CD4-positive, alpha-beta memory T cell (primary cell): ENCODE measurements at regions not wholly inside any gene's neighbourhood (a gene's known extent, or its start where the extent isn't known, plus 50 kb on each side); places are given as distances from the start of the nearest gene placed in this dataset.

Experiments used
- CTCF ChIA-PET: fragments of 350-600 bp; sonication (Branson Sonifier 250); formaldehyde crosslinking; loops from one replicate; lab custom pipeline; 2021; ENCODE audit warnings: inconsistent platforms; ENCODE audit not compliant: partially characterized antibody; lab: Charles Lee
- POLR2A ChIA-PET: fragments of 350-600 bp; sonication (Branson Sonifier 250); formaldehyde crosslinking; loops from one replicate; lab custom pipeline; 2021; ENCODE audit not compliant: partially characterized antibody; lab: Charles Lee
- DNase-seq, 5 donors: peaks; one replicate each; pipeline versions ENCODE4 v3.0.0 to v3.0.0-alpha.2; 2020 to 2022; ENCODE audit warnings: mixed read lengths in 1 of 5
- H3K27ac ChIP-seq: one replicate; pipeline ENCODE4 v1.7.0; 2013; ENCODE audit warnings: low read depth, low read length
- H3K27me3 ChIP-seq: 2 replicates; pipeline ENCODE4 v1.7.0; 2013; ENCODE audit warnings: mild to moderate bottlenecking, low read length, moderate library complexity; ENCODE audit not compliant: insufficient read depth
- H3K36me3 ChIP-seq: 2 replicates; pipeline ENCODE4 v1.7.0; 2013; ENCODE audit warnings: mild to moderate bottlenecking, low read length, moderate library complexity; ENCODE audit not compliant: insufficient read depth
- H3K4me1 ChIP-seq: 2 replicates; pipeline ENCODE4 v1.7.0; 2013; ENCODE audit warnings: mild to moderate bottlenecking, low read length, moderate library complexity; ENCODE audit not compliant: insufficient read depth
- H3K4me3 ChIP-seq, 2 donors: one replicate each; pipeline ENCODE4 v1.7.0; 2013; ENCODE audit warnings: low read length in 2 of 2, mild to moderate bottlenecking in 1 of 2
- H3K9me3 ChIP-seq, 2 donors: one replicate each; pipeline ENCODE4 v1.7.0; 2013; ENCODE audit warnings: low read length in 2 of 2, control low read depth in 1 of 2; ENCODE audit not compliant: control insufficient read depth in 1 of 2
- H3K27ac Mint-ChIP-seq, 7 donors: one replicate each; pipeline ENCODE4 v1.8.0; 2020 to 2021; ENCODE audit warnings: mixed read lengths in 7 of 7, mild to moderate bottlenecking in 6 of 7, inconsistent platforms in 3 of 7, moderate library complexity in 3 of 7
- H3K27me3 Mint-ChIP-seq, 2 donors: one replicate each; pipeline ENCODE4 v1.8.0; 2020 to 2021; ENCODE audit warnings: mixed read lengths in 2 of 2
- H3K36me3 Mint-ChIP-seq, 2 donors: one replicate each; pipeline ENCODE4 v1.8.0; 2020 to 2021; ENCODE audit warnings: mixed read lengths in 2 of 2, inconsistent platforms in 1 of 2, mild to moderate bottlenecking in 1 of 2
- H3K4me1 Mint-ChIP-seq, 4 donors: one replicate each; pipeline ENCODE4 v1.8.0; 2020 to 2021; ENCODE audit warnings: mixed read lengths in 4 of 4, mild to moderate bottlenecking in 1 of 4
- H3K4me3 Mint-ChIP-seq, 8 donors: one replicate each; pipeline ENCODE4 v1.8.0; 2020 to 2021; ENCODE audit warnings: mixed read lengths in 8 of 8, mild to moderate bottlenecking in 7 of 8, moderate library complexity in 6 of 8, inconsistent platforms in 3 of 8
- H3K9me3 Mint-ChIP-seq, 8 donors: one replicate each; pipeline ENCODE4 v1.8.0; 2020 to 2021; ENCODE audit warnings: mixed read lengths in 8 of 8, mild to moderate bottlenecking in 5 of 8, inconsistent platforms in 3 of 8, moderate library complexity in 1 of 8
- intact Hi-C: fragments of 100-400 bp; cut with micrococcal nuclease; formaldehyde crosslinking; loops from one replicate; pipeline ENCODE4 v1.15.1; 2023

DNA sequence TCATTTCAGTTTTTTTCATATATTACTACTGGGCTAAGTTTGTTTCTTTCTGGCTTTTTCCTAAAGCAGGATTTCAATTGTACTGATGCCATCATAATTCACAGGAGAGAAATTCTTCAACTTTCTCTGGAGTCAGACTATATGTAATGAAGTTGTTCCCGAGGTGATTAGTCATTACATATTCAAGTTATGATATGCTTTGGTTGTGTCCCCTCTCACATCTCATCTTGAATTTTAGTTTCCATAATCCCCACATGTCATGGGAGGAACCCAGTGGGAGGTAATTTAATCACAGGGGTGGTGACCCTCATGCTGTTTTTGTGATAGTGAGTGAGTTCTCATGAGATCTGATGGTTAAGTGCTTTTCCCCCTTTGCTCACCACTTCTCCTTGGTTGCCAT is 227.5 kb upstream of the LRIG3 start:
- Histone ChIP-seq H3K4me1 (no peaks in the 10 kb centered on the region), H3K4me3 (no peak overlapping the region), H3K27me3 (no peaks in the 10 kb centered on the region), H3K27ac (no peak overlapping the region), H3K9me3 (no peaks in the 10 kb centered on the region), H3K36me3 (no peaks in the 10 kb centered on the region)
- intact Hi-C loops = no loop called here
- H3K4me3 Mint-ChIP-seq = no peak overlapping the region
- H3K4me1 Mint-ChIP-seq = no peaks in the 10 kb centered on the region
- no peak overlapping the region for H3K27ac Mint-ChIP-seq
- CTCF ChIA-PET = no interaction called here
- H3K36me3 Mint-ChIP-seq = no peaks in the 10 kb centered on the region
- POLR2A ChIA-PET = no interaction called here
- DNase-seq = no peak
- peaks cover 0 to 11% (median 0%) of the 10 kb centered on the region in 8 donors for H3K9me3 Mint-ChIP-seq
- peaks cover 0 to 1% of the 10 kb centered on the region in 2 donors for H3K27me3 Mint-ChIP-seq

DNA sequence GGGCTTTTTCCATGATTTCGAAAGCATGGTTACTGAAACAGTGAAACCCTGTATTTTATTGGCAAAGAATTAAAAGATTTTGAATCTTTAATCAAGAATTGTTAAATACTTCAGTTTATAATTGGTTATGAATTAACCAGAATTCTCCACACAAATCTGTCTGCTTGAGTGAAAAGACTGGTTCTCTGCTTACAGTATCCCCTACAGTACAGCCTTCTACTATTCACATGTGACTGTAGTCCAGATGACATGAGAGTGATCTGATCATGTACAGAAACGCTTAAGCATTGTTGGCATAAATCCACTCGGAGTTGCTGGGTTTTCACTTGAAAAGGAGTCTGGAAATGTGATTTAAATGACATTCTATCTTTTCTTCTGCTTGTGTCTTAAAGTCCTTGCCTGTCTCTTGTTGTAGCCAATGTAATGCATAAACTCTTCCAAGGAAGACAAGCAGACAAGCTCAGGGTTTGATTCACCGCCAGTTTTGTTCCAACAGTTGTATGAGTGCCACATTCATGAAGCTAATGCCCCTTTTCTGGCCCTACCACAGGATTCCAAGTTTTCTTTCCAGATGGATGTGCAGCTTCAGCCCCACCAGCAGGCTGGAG is 222.0 kb upstream of the LRIG3 start:
- POLR2A ChIA-PET = no interaction called here
- no peaks in the 10 kb centered on the region for H3K36me3 ChIP-seq
- H3K27me3 Mint-ChIP-seq = peaks cover 0 to 4% of the 10 kb centered on the region in 2 donors
- no peaks in the 10 kb centered on the region for H3K4me1 ChIP-seq
- peaks cover 0 to under 1% of the 10 kb centered on the region in 2 donors for H3K9me3 ChIP-seq
- H3K27ac ChIP-seq = no peak overlapping the region
- H3K4me3 Mint-ChIP-seq = no peak overlapping the region
- H3K27ac Mint-ChIP-seq = no peak overlapping the region
- H3K27me3 ChIP-seq = no peaks in the 10 kb centered on the region
- peaks cover 0 to 7% (median 0%) of the 10 kb centered on the region in 8 donors for H3K9me3 Mint-ChIP-seq
- no peaks in the 10 kb centered on the region for H3K4me1 Mint-ChIP-seq
- CTCF ChIA-PET = no interaction called here
- no peak overlapping the region for H3K4me3 ChIP-seq
- intact Hi-C loops = no loop called here
- no peaks in the 10 kb centered on the region for H3K36me3 Mint-ChIP-seq
- no peak for DNase-seq

DNA sequence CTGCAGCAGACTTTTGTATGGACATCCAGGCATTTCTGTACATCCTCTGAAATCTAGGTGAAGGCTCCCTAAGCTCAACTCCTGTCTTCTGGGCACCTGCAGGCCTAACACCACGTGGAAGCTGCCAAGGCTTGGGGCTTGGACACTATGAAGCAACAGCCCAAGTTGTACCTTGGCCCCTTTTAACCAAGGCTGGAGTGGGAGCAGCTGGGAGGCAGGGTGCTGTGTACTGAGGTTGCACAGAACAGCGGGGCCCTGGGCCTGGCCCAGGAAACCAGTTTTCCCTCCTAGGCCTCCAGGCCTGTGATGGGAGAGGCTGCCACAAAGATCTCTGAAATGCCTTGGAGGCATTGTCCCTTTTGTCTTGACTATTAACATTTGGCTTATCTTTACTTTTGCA is 214.4 kb upstream of the LRIG3 start:
- no peak for DNase-seq
- H3K27ac ChIP-seq = no peak overlapping the region
- no peak overlapping the region for H3K4me3 Mint-ChIP-seq
- CTCF ChIA-PET = no interaction called here
- H3K27ac Mint-ChIP-seq = no peak overlapping the region
- H3K27me3 ChIP-seq = no peaks in the 10 kb centered on the region
- intact Hi-C loops = no loop called here
- H3K9me3 Mint-ChIP-seq = peaks cover 0 to 5% (median 0%) of the 10 kb centered on the region in 8 donors
- H3K36me3 Mint-ChIP-seq = no peaks in the 10 kb centered on the region
- H3K4me1 ChIP-seq = no peaks in the 10 kb centered on the region
- no peak overlapping the region for H3K4me3 ChIP-seq
- H3K27me3 Mint-ChIP-seq = peaks cover 0 to 2% of the 10 kb centered on the region in 2 donors
- peaks cover 0 to 3% of the 10 kb centered on the region in 2 donors for H3K9me3 ChIP-seq
- H3K36me3 ChIP-seq = no peaks in the 10 kb centered on the region
- POLR2A ChIA-PET = no interaction called here
- no peaks in the 10 kb centered on the region for H3K4me1 Mint-ChIP-seq

DNA sequence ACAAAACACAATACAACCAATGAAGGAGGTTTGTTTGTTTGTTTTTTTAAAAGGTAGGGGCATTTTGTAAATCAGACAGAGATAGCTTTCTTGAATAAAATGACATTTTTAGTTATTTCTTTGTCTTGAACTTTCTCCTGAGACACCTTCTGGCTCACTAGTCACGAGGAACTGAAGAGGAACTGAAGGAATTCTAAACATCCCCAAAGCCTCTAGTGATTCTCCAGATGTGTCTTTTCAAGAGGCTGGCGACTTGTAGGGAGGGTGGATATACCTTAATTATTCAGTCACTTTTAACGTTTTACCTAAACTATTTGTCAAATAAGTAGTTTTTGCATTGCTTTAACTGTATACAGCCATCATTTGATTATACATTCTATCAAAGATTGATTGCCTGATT is 211.2 kb upstream of the LRIG3 start:
- H3K36me3 Mint-ChIP-seq = no peaks in the 10 kb centered on the region
- H3K27me3 Mint-ChIP-seq = no peaks in the 10 kb centered on the region
- Histone ChIP-seq H3K27me3 (no peaks in the 10 kb centered on the region), H3K4me1 (no peaks in the 10 kb centered on the region), H3K36me3 (no peaks in the 10 kb centered on the region), H3K27ac (no peak overlapping the region), H3K9me3 (no peaks in the 10 kb centered on the region), H3K4me3 (no peak overlapping the region)
- no peak overlapping the region for H3K27ac Mint-ChIP-seq
- intact Hi-C loops = no loop called here
- H3K4me3 Mint-ChIP-seq = no peak overlapping the region
- DNase-seq = no peak
- H3K4me1 Mint-ChIP-seq = no peaks in the 10 kb centered on the region
- POLR2A ChIA-PET = no interaction called here
- CTCF ChIA-PET = no interaction called here
- H3K9me3 Mint-ChIP-seq = peaks cover 0 to 12% (median 0%) of the 10 kb centered on the region in 8 donors

DNA sequence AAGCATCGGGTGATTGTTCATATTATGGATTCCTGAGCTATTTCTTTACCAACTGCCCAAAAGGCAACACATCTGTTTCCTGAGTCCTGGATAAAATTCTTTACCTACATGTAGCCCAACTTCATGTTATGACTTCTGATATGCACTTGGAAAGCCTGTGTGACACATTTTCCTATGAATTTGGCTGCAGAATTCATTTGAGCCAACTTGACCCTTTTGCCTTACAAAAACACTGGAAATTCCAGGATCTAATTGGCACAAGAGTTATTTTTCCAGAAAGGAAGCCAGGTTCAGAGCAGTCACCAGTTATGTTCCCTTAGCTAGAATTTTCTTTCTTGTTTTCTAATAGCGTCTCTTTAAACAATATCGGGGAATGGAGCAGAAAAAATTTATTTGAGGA is 202.5 kb upstream of the LRIG3 start:
- Mint-ChIP-seq H3K4me1 (no peaks in the 10 kb centered on the region), H3K4me3 (no peak overlapping the region), H3K9me3 (peaks cover 0 to 21% (median 3%) of the 10 kb centered on the region in 8 donors), H3K36me3 (no peaks in the 10 kb centered on the region), H3K27ac (no peak overlapping the region), H3K27me3 (peaks cover 0 to 1% of the 10 kb centered on the region in 2 donors)
- intact Hi-C loops = no loop called here
- Histone ChIP-seq H3K27ac (no peak overlapping the region), H3K36me3 (no peaks in the 10 kb centered on the region), H3K27me3 (no peaks in the 10 kb centered on the region), H3K9me3 (no peaks in the 10 kb centered on the region), H3K4me1 (no peaks in the 10 kb centered on the region), H3K4me3 (no peak overlapping the region)
- POLR2A ChIA-PET = interaction anchor here (0.8 kb wide), 1 partner anchor 36 kb away, joined by 3 read pairs; no protein-coding TSS in a partner anchor
- CTCF ChIA-PET = no interaction called here
- DNase-seq = no peak

DNA sequence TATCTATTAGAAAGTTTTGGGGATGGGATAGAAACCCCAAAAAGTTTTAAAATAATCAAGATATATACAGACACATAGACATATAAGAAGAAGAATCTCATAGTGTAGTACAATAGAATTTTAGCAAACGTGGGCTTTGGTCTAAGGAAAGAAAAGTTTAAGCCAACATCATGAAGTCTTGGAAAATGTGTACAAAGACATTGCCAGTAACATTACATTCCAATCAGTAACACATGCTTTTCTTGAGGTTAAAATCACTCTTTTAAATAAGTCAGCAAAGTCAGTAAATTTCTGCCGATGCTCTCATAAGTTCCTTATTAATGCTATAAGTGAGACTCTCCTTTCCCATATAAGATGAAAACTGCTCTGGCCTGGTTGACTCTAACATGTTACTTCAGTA is 201.1 kb upstream of the LRIG3 start:
- POLR2A ChIA-PET = no interaction called here
- no peaks in the 10 kb centered on the region for H3K4me1 Mint-ChIP-seq

DNA sequence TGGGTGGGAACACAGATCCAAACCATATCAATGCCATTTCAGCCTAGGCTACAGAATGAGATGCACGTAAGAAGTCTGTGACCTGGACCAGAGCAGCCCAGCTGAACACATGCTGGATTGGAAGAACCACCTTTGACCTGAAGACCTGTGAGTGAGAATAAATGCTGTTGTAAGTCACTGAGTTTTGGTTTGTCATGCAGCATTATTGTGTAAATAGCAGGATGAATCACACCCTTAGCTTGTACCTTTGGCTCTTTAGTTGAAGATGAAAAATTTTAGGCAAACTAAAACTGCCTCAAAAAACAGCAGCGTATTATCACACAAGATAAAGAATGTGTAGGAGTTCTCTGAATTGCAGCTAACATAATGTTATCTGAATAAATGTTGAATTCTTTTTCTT is 199.4 kb upstream of the LRIG3 start:
- Histone ChIP-seq H3K9me3 (no peaks in the 10 kb centered on the region), H3K27me3 (no peaks in the 10 kb centered on the region), H3K36me3 (no peaks in the 10 kb centered on the region), H3K4me1 (no peaks in the 10 kb centered on the region), H3K4me3 (no peak overlapping the region), H3K27ac (no peak overlapping the region)
- H3K27me3 Mint-ChIP-seq = peaks cover 0 to 1% of the 10 kb centered on the region in 2 donors
- CTCF ChIA-PET = no interaction called here
- DNase-seq = no peak
- POLR2A ChIA-PET = no interaction called here
- H3K36me3 Mint-ChIP-seq = no peaks in the 10 kb centered on the region
- H3K9me3 Mint-ChIP-seq = peaks cover 0 to 13% (median 2%) of the 10 kb centered on the region in 8 donors
- no peaks in the 10 kb centered on the region for H3K4me1 Mint-ChIP-seq
- intact Hi-C loops = no loop called here
- H3K27ac Mint-ChIP-seq = no peak overlapping the region
- H3K4me3 Mint-ChIP-seq = no peak overlapping the region

More for the DNA sequence above, 201.1 kb upstream of the LRIG3 start:
- Histone ChIP-seq H3K27me3 (no peaks in the 10 kb centered on the region), H3K36me3 (no peaks in the 10 kb centered on the region), H3K9me3 (no peaks in the 10 kb centered on the region), H3K27ac (no peak overlapping the region), H3K4me3 (no peak overlapping the region), H3K4me1 (no peaks in the 10 kb centered on the region)
- no peaks in the 10 kb centered on the region for H3K36me3 Mint-ChIP-seq
- no peak overlapping the region for H3K27ac Mint-ChIP-seq
- H3K27me3 Mint-ChIP-seq = peaks cover 0 to 1% of the 10 kb centered on the region in 2 donors
- CTCF ChIA-PET = no interaction called here
- no peak for DNase-seq
- H3K4me3 Mint-ChIP-seq = no peak overlapping the region
- H3K9me3 Mint-ChIP-seq = peaks cover 0 to 21% (median 3%) of the 10 kb centered on the region in 8 donors
- intact Hi-C loops = no loop called here
